Choroid plexus epithelial cell (primary cell): ENCODE measurements at regions not wholly inside any gene's neighbourhood (a gene's known extent, or its start where the extent isn't known, plus 50 kb on each side); places are given as distances from the start of the nearest gene placed in this dataset.

ENCODE experiments used
- DNase-seq: peaks from one replicate; pipeline ENCODE4 v3.0.0-alpha.2; 2010; ENCODE audit warnings: low read depth
- H3K4me3 ChIP-seq: 2 replicates; pipeline ENCODE4 v1.5.1; 2011; ENCODE audit warnings: low read depth, mild to moderate bottlenecking, control low read depth, low read length, moderate library complexity
- TF ChIP-seq, protein P1 (sequence below): conservative IDR thresholded peaks from 2 replicates; pipeline ENCODE4 v1.5.1; 2011; ENCODE audit warnings: low read depth, mild to moderate bottlenecking, control low read depth, inconsistent platforms, low read length, moderate library complexity

GRCh38 chr2:103002954-103003353 lies 241.1 kb downstream of the TMEM182 start:
- no peak overlapping the region for H3K4me3 ChIP-seq
- DNase-seq, result no peak
- TF ChIP-seq, protein P1, sequence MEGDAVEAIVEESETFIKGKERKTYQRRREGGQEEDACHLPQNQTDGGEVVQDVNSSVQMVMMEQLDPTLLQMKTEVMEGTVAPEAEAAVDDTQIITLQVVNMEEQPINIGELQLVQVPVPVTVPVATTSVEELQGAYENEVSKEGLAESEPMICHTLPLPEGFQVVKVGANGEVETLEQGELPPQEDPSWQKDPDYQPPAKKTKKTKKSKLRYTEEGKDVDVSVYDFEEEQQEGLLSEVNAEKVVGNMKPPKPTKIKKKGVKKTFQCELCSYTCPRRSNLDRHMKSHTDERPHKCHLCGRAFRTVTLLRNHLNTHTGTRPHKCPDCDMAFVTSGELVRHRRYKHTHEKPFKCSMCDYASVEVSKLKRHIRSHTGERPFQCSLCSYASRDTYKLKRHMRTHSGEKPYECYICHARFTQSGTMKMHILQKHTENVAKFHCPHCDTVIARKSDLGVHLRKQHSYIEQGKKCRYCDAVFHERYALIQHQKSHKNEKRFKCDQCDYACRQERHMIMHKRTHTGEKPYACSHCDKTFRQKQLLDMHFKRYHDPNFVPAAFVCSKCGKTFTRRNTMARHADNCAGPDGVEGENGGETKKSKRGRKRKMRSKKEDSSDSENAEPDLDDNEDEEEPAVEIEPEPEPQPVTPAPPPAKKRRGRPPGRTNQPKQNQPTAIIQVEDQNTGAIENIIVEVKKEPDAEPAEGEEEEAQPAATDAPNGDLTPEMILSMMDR, result no peak

DNA sequence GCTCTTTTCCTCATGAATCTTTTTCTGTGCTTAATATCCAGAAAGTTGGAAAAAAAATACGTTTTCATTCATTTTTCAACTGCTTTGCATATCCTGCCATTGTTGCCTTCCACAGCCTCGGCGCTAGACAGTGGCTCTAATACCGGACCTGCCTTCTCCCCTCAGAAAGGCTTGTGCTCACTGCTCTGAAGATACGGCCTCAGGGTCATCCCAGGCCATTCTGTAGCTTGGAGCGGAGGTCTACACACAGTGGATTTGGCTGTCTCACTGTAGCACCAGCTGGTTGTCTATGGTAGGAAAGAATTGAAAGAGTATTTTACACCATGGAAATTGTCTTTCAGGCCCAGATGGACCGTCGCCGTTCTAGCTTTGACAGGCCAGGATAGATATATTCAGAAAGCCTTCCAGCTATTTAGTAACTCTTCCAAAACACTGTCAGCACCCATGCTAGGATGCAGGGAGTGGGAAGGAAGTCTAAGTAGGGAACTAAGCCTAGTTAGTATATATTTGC lies 242.0 kb downstream of the TMEM182 start:
- H3K4me3 ChIP-seq, result no peak overlapping the region
- no peak for DNase-seq
- TF ChIP-seq, protein P1, result no peak

GRCh38 chr2:103004426-103004942 lies 242.7 kb downstream of the TMEM182 start:
- no peak for DNase-seq
- TF ChIP-seq, protein P1, result no peak
- no peak overlapping the region for H3K4me3 ChIP-seq

DNA sequence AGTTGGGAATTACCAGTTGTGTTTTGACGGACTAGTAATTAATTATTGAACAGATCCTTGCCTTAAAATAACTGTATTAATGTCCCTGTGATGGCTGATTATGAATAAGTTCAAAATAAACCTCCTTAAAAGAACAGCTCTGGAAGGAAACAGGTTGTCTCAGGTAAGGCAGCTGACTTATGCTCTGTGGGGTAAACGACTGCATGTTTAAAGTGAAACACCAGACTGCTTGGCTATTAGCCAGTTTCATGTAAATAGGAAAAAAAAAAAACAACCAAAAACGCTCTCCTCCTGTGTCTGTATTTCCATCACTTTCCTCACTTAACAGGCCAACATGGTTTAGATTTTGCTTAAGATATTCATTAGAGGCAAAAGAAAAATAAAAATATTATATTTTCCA lies 243.6 kb downstream of the TMEM182 start:
- no peak for DNase-seq
- no peak overlapping the region for H3K4me3 ChIP-seq
- TF ChIP-seq, protein P1, result no peak

- TF ChIP-seq, protein P1, result no peak
- H3K4me3 ChIP-seq, result no peak overlapping the region
- no peak for DNase-seq
These were observed 245.3 kb downstream of the TMEM182 start for GRCh38 chr2:103007086-103007485.

- TF ChIP-seq, protein P1, result no peak
- DNase-seq, result no peak
- no peak overlapping the region for H3K4me3 ChIP-seq
These were observed 246.8 kb downstream of the TMEM182 start for GRCh38 chr2:103008586-103008985.

DNA sequence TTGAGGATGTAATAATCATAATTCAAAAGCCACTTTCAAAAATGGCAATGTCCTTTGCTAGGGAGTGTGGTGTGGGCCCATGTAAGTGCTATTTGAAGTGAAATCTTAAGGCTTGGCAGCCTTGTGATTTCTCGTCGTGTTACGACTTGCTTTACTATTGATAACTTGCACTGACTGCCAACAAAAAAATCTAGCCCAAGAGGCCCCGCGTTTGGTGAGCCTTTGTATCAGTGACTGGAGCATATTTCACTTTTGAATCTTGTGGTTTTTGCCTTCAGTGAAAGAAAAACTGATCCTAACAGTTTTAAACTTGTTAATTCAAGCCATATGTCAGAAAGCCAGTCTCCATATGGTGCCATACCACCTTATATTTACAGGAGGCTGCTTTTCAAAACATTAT lies 248.0 kb downstream of the TMEM182 start:
- TF ChIP-seq, protein P1, result no peak
- no peak for DNase-seq

More for the DNA sequence above, 248.0 kb downstream of the TMEM182 start:
- no peak overlapping the region for H3K4me3 ChIP-seq
